Endothelial cell of umbilical vein (primary cell): ENCODE measurements at regions not wholly inside any gene's neighbourhood (a gene's known extent, or its start where the extent isn't known, plus 50 kb on each side); places are given as distances from the start of the nearest gene placed in this dataset.

Source experiments
- BruUV-seq: library from RNA; stranded (reverse); fragments of 400-500 nt; replicated peaks from 2 replicates; lab custom pipeline; 2021; lab: Mats Ljungman, UMichigan
- CTCF ChIA-PET: fragments of 300-600, 350-600 bp; sonication (Branson Sonifier 250); formaldehyde crosslinking; loops from one replicate; lab custom pipeline; 2021; ENCODE audit warnings: antibody characterized with exemption, inconsistent platforms; lab: Charles Lee
- POLR2A ChIA-PET: fragments of 300-600, 350-600 bp; sonication (Branson Sonifier 250); formaldehyde crosslinking; loops from one replicate; lab custom pipeline; 2021; ENCODE audit warnings: antibody characterized with exemption, inconsistent platforms; lab: Charles Lee
- DNase-seq: peaks from one replicate; pipeline ENCODE4 v3.0.0-alpha.2; 2011; ENCODE audit warnings: low read depth, low spot score
- FAIRE-seq: peaks from 2 replicates; lab custom pipeline; 2011; peaks lifted over from hg19 to GRCh38; lab: Jason Lieb, UNC
- H2AFZ ChIP-seq: 2 replicates; pipeline ENCODE4 v1.6.0; 2012; ENCODE audit warnings: low read depth, low read length, control low read depth, inconsistent platforms
- H3K27ac ChIP-seq: 2 replicates; pipeline ENCODE4 v1.5.1; 2011; ENCODE audit warnings: low read depth, mild to moderate bottlenecking, control low read depth, low read length, moderate library complexity; ENCODE audit not compliant: insufficient read depth
- H3K27me3 ChIP-seq, 2 experiments: 2 replicates each; pipeline versions ENCODE4 v1.6.0 to v1.6.1; 2011; ENCODE audit warnings: low read length in 2 of 2, mixed read lengths in 1 of 2; ENCODE audit not compliant: control insufficient read depth in 2 of 2, insufficient read depth in 2 of 2
- H3K36me3 ChIP-seq, 2 experiments: 2 replicates in 1 of 2; 3 replicates in 1 of 2; pipeline ENCODE4 v1.5.1; 2011; ENCODE audit warnings: low read length in 2 of 2, mild to moderate bottlenecking in 1 of 2, moderate library complexity in 1 of 2; ENCODE audit not compliant: control insufficient read depth in 2 of 2, insufficient read depth in 2 of 2; ENCODE audit errors: extremely low read depth in 1 of 2
- H3K4me1 ChIP-seq: 3 replicates; pipeline ENCODE4 v1.5.1; 2011; ENCODE audit warnings: mild to moderate bottlenecking, low read length; ENCODE audit not compliant: control insufficient read depth, insufficient read depth; ENCODE audit errors: extremely low read depth
- H3K4me2 ChIP-seq: 2 replicates; pipeline ENCODE4 v1.6.1; 2011; ENCODE audit warnings: low read length, control low read depth, mixed read lengths; ENCODE audit not compliant: insufficient read depth
- H3K4me3 ChIP-seq, 3 experiments: fragments of 200-600 bp in 1 of 3; sonication (generic), shearing (Covaris generic) in 1 of 3; replicated peaks in 1 of 3; 2 replicates each; pipeline ENCODE4 v1.5.1; 2011 to 2016; ENCODE audit warnings: control low read depth in 3 of 3, low read length in 3 of 3, mild to moderate bottlenecking in 2 of 3, inconsistent platforms in 1 of 3, low read depth in 1 of 3, moderate library complexity in 1 of 3; ENCODE audit not compliant: insufficient read depth in 1 of 3
- H3K79me2 ChIP-seq: 2 replicates; pipeline ENCODE4 v1.6.0; 2012; ENCODE audit warnings: low read length, inconsistent platforms; ENCODE audit not compliant: control insufficient read depth, insufficient read depth
- H3K9ac ChIP-seq: replicated peaks from 2 replicates; pipeline ENCODE3; 2011; ENCODE audit warnings: low read length, control low read depth; ENCODE audit not compliant: insufficient read depth; ENCODE audit errors: extremely low read depth
- H3K9me1 ChIP-seq: replicated peaks from 3 replicates; pipeline ENCODE4 v1.6.0; 2011; ENCODE audit warnings: mild to moderate bottlenecking, low read length; ENCODE audit not compliant: control insufficient read depth, insufficient read depth; ENCODE audit errors: extremely low read depth
- H3K9me3 ChIP-seq: replicated peaks from 2 replicates; pipeline ENCODE4 v1.5.1; 2012; ENCODE audit warnings: low read length, inconsistent platforms; ENCODE audit not compliant: control insufficient read depth, insufficient read depth
- H4K20me1 ChIP-seq: replicated peaks from 2 replicates; pipeline ENCODE3; 2011; ENCODE audit warnings: mild to moderate bottlenecking, low read length; ENCODE audit not compliant: control insufficient read depth, insufficient read depth; ENCODE audit errors: extremely low read depth
- CTCF ChIP-seq, 2 donors: IDR thresholded peaks; 1 replicate in 1 of 2; 2 replicates in 1 of 2; pipeline ENCODE4 v1.5.1; 2011; ENCODE audit warnings: low read length in 2 of 2, mild to moderate bottlenecking in 2 of 2, moderate library complexity in 2 of 2, control low read depth in 1 of 2, inconsistent platforms in 1 of 2, low read depth in 1 of 2; ENCODE audit not compliant: insufficient read depth in 1 of 2; ENCODE audit errors: extremely low read depth in 1 of 2
- EZH2 ChIP-seq: IDR thresholded peaks from 2 replicates; pipeline ENCODE4 v1.6.1; 2012; ENCODE audit warnings: borderline replicate concordance, low read depth, mild to moderate bottlenecking, moderate library complexity, low read length, inconsistent platforms; ENCODE audit not compliant: severe bottlenecking
- FOS ChIP-seq: IDR thresholded peaks from 2 replicates; pipeline ENCODE4 v1.6.1; 2011; ENCODE audit warnings: mild to moderate bottlenecking, low read length, moderate library complexity, borderline replicate concordance; ENCODE audit not compliant: insufficient read depth
- GATA2 ChIP-seq: IDR thresholded peaks from 2 replicates; pipeline ENCODE4 v1.7.0; 2011; ENCODE audit warnings: low read depth, mild to moderate bottlenecking, moderate library complexity, mixed read lengths, low read length; ENCODE audit not compliant: insufficient read length, insufficient read depth
- JUN ChIP-seq: IDR thresholded peaks from 2 replicates; pipeline ENCODE4 v1.6.1; 2011; ENCODE audit warnings: borderline replicate concordance, low read depth; ENCODE audit not compliant: insufficient read length, insufficient read depth
- MAX ChIP-seq: IDR thresholded peaks from 2 replicates; pipeline ENCODE4 v1.6.1; 2011; ENCODE audit not compliant: insufficient read depth, insufficient read length
- MYC ChIP-seq: IDR thresholded peaks from one replicate; pipeline ENCODE4 v1.6.1; 2011; ENCODE audit warnings: mild to moderate bottlenecking, low read depth, low read length
- POLR2A ChIP-seq: IDR thresholded peaks from 2 replicates; pipeline ENCODE4 v1.6.1; 2012; ENCODE audit warnings: low read depth, mild to moderate bottlenecking, control low read depth, low read length
- POLR2AphosphoS5 ChIP-seq: IDR thresholded peaks from 2 replicates; pipeline ENCODE4 v1.6.1; 2012; ENCODE audit warnings: low read depth, mild to moderate bottlenecking, control low read depth, low read length, moderate library complexity; ENCODE audit not compliant: insufficient read depth
- dilution Hi-C: fragments of 300-500 bp; cut with MboI; formaldehyde crosslinking; loops from one replicate; pipeline ENCODE4 v1.15.0; 2019; ENCODE audit warnings: low sequenced_read_pairs; ENCODE audit not compliant: extremely low pct_ligation_motif_present
- intact Hi-C: fragments of 100-400 bp; cut with micrococcal nuclease; formaldehyde crosslinking; loops from one replicate; pipeline ENCODE4 v1.10.0; 2022

- H3K79me2 ChIP-seq: no peaks in the 10 kb centered on the region
- ChIA-PET POLR2A (no interaction called here), CTCF (no interaction called here)
- DNase-seq: no peak
- dilution Hi-C loops: no loop called here
- H3K27ac ChIP-seq: no peak overlapping the region
- H2AFZ ChIP-seq: peak overlapping the region; percentile 93
- intact Hi-C loops: loop anchor here (2.0 to 5.0 kb wide), 5 partner anchors 79 to 281 kb away; partner anchors contain the start of gene C1orf21
- TF ChIP-seq JUN (no peak), FOS (no peak), POLR2AphosphoS5 (no peak), POLR2A (no peak), MAX (no peak), GATA2 (no peak), EZH2 (no peak), MYC (no peak), CTCF (IDR thresholded peaks at IDR 0.05; ENCODE audit: extremely low read depth in 1 of 2, insufficient read depth in 1 of 2, low read depth in 1 of 2, low read length in 2 of 2) (no peak)
- no peak for FAIRE-seq
- H3K4me3 ChIP-seq: no peak overlapping the region
- H3K9ac ChIP-seq: no peak overlapping the region
- H3K4me2 ChIP-seq: peak overlapping the region; percentile 98
- no TSS peak for BruUV-seq
- H4K20me1 ChIP-seq: no peaks in the 10 kb centered on the region
- H3K4me1 ChIP-seq: peaks cover 29% of the 10 kb centered on the region
- no peaks in the 10 kb centered on the region for H3K36me3 ChIP-seq
- H3K9me3 ChIP-seq: no peaks in the 10 kb centered on the region
- no peaks in the 10 kb centered on the region for H3K9me1 ChIP-seq
- no peaks in the 10 kb centered on the region for H3K27me3 ChIP-seq
Observed at GRCh38 chr1:184153731-184154130, 102.2 kb downstream of the TSEN15 start.
